ENCODE measurements at regions not wholly inside any gene's neighbourhood (a gene's known extent, or its start where the extent isn't known, plus 50 kb on each side); places are given as distances from the start of the nearest gene placed in this dataset.

DNA sequence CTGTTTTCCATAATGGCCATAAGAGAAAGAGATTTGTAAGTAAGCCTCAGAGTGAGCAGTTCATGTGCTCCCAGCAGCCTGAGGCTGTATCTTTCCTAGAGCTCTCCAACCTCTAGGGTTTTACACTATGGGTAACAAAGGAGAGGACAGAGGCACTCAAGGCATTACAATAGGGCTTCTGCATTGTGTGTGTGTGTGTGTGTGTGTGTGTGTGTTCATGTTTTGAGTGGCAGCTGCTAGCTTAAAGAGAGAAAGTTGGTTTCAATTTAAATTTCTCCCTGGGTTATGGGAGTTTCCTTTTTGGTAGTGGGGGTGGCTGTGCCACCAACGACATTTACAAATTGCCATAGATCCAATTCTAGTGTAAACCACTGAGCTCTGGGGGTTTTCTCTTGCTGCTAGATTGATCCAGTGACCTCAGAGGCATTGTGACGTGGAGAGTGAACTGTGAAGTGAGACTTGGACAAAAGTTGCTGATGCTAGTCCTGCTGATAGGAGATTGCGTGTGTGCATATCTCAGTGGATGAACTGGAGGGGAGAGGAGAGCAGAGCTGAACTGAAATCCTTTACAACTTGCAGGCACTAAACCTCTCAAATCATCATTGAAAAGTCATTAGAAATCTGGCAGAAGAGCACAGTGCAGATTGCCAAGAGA lies 67.2 kb upstream of the OLFM4 start:
- CTCF ChIA-PET = interaction anchor here (0.6 to 1.1 kb wide), 2 partner anchors 152 to 780 kb away, joined by 4 to 6 read pairs; no protein-coding TSS in a partner anchor
- TF ChIP-seq, protein P1, sequence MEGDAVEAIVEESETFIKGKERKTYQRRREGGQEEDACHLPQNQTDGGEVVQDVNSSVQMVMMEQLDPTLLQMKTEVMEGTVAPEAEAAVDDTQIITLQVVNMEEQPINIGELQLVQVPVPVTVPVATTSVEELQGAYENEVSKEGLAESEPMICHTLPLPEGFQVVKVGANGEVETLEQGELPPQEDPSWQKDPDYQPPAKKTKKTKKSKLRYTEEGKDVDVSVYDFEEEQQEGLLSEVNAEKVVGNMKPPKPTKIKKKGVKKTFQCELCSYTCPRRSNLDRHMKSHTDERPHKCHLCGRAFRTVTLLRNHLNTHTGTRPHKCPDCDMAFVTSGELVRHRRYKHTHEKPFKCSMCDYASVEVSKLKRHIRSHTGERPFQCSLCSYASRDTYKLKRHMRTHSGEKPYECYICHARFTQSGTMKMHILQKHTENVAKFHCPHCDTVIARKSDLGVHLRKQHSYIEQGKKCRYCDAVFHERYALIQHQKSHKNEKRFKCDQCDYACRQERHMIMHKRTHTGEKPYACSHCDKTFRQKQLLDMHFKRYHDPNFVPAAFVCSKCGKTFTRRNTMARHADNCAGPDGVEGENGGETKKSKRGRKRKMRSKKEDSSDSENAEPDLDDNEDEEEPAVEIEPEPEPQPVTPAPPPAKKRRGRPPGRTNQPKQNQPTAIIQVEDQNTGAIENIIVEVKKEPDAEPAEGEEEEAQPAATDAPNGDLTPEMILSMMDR (conservative IDR thresholded peaks at IDR 0.05; ENCODE audit: low read depth) = no peak
- DNase-seq (ENCODE audit: low spot score) = no peak
- H3K27ac ChIP-seq = no peak overlapping the region
- POLR2A ChIA-PET (ENCODE audit: low non-redundant PET) = no interaction called here

DNA sequence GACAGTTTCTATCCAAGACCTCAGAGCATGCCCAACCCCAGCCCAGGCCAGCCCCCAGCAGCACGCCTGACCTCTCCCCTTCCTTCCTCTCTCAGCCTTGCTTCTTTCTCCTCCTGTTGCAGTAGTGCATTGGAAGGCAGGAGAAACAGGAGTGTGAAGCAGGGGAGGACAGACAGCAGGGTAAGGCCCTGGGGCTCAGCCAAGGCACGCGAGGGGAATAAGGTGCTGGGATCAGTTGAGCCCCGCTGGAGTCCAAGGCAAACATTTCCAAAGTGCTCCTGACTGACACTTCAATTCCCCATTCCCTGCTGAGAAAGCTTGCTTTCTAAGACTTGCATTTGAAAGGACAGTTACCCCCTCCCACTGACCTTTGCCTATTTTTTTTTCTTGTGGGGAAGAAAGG lies 73.1 kb upstream of the OLFM4 start:
- TF ChIP-seq, protein P1 (conservative IDR thresholded peaks at IDR 0.05; ENCODE audit: low read depth) = no peak
- DNase-seq (ENCODE audit: low spot score) = no peak
- POLR2A ChIA-PET (ENCODE audit: low non-redundant PET) = no interaction called here
- no peak overlapping the region for H3K27ac ChIP-seq
- CTCF ChIA-PET = interaction anchor here (0.6 kb wide), 1 partner anchor 245 kb away, joined by 3 read pairs; no protein-coding TSS in a partner anchor

DNA sequence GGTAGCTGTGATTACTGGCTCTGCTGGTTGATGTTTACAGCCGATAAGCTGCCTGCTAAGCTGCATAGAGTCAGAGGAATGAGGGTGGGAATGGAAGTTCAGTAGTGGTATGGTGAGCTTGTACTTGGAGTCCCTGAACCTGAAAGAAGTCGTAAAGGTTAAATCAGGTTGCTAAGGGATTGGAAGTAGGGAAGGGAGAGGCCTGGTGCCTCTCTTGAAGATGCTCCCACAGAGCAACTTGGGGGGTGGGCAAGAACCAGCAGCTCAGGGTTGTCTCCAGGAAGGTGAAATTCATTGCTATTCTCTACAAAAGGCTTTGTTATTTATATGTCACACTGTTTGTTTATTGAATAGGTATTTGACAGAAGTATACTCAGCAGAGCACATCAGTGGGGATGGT lies 73.8 kb upstream of the OLFM4 start:
- no peak for DNase-seq (ENCODE audit: low spot score)
- ChIA-PET POLR2A (ENCODE audit: low non-redundant PET) (no interaction called here), CTCF (no interaction called here)
- H3K27ac ChIP-seq = no peak overlapping the region
- TF ChIP-seq, protein P1 (conservative IDR thresholded peaks at IDR 0.05; ENCODE audit: low read depth) = no peak

DNA sequence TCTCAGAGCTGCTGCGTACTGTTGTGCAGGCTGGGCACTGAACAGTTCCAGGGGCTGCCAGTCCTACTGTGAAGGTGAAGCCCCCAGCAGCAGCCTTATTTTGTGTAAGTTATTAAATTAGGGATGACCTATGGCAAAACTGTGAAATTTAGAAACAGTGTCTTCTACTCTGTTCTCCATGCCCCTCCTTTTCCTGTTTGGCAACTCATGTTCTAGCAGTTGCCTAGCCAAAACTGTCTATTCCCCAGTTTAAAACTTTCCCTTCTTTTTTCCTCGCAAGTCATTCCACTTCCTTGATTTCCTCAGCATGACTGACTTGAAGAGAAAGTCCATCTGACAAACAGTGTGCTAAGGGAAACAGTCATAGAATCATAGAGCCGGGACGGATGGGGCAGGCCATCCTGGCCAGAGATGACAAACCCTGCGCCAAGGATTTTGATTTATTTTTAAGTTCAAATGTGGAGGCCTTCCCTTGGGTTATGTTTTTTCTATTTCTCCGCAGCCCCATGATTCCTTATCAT lies 78.1 kb upstream of the OLFM4 start:
- no peak overlapping the region for H3K27ac ChIP-seq
- POLR2A ChIA-PET (ENCODE audit: low non-redundant PET) = no interaction called here
- TF ChIP-seq, protein P1 (conservative IDR thresholded peaks at IDR 0.05; ENCODE audit: low read depth) = no peak
- no peak for DNase-seq (ENCODE audit: low spot score)
- CTCF ChIA-PET = interaction anchor here (1.0 kb wide), 2 partner anchors 16 to 38 kb away, joined by 3 read pairs; no protein-coding TSS in a partner anchor

DNA sequence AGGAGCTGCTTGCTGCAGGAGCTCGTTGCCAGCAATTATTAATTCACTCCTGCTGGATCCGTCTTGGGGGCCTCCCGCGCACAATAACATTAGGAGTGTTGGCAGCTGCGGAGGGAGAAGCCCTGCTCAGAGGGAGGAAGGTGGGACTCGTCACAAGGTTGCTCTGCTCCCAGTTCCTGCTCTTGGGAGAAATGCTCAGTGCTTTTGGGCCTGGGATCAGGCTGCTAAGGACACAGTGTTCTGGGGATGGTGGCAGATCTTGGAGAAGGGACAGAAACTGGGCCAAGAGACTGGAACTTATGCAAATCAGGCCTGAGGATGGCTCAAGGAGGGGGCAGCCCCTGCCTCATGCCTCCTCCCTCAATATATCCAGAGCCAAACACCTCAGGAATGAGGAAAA lies 78.9 kb upstream of the OLFM4 start:
- no peak for DNase-seq (ENCODE audit: low spot score)
- ChIA-PET CTCF (interaction anchor here (0.6 to 1.0 kb wide), 3 partner anchors 16 to 69 kb away, joined by 3 read pairs; no protein-coding TSS in a partner anchor), POLR2A (ENCODE audit: low non-redundant PET) (no interaction called here)
- H3K27ac ChIP-seq = no peak overlapping the region
- TF ChIP-seq, protein P1 (conservative IDR thresholded peaks at IDR 0.05; ENCODE audit: low read depth) = no peak

DNA sequence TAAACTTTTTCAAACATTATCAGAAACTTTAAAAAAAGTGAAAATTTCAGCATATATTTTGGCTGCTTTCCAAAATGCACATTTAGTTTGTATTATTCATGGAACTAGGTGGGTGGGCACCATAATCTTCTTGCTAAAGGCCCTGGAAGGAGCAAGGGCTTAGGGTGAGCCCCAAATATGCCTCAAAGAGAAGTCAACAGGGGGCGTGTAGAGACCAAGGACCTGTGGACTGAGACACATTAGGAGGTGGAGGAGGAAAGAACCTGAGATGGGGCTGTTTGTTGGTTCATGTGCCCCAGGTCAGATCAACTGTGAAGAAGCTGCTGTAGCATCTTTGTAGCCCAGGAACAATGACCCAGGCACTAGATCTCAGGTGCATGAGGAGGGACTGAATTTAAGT lies 79.6 kb upstream of the OLFM4 start:
- DNase-seq (ENCODE audit: low spot score) = no peak
- H3K27ac ChIP-seq = no peak overlapping the region
- CTCF ChIA-PET = no interaction called here
- TF ChIP-seq, protein P1 (conservative IDR thresholded peaks at IDR 0.05; ENCODE audit: low read depth) = no peak
- POLR2A ChIA-PET (ENCODE audit: low non-redundant PET) = no interaction called here

Data from RWPE1 (cell line).